WERI-Rb-1 (cell line): ENCODE measurements at regions not wholly inside any gene's neighbourhood (a gene's known extent, or its start where the extent isn't known, plus 50 kb on each side); places are given as distances from the start of the nearest gene placed in this dataset.

Experiments
- DNase-seq: peaks from one replicate; pipeline ENCODE4 v3.0.0-alpha.2; 2020
- H3K27ac ChIP-seq: fragments of 250-450 bp; sonication (Bioruptor Pico); 2 replicates; pipeline ENCODE4 v1.5.1; 2020; ENCODE audit warnings: mild to moderate bottlenecking, moderate library complexity
- H3K27me3 ChIP-seq: fragments of 250-450 bp; sonication (Bioruptor Pico); 2 replicates; pipeline ENCODE4 v1.5.1; 2021; ENCODE audit warnings: mild to moderate bottlenecking, low read depth, moderate library complexity; ENCODE audit not compliant: insufficient read depth, severe bottlenecking
- H3K36me3 ChIP-seq: fragments of 250-450 bp; sonication (Bioruptor Pico); 2 replicates; pipeline ENCODE4 v1.5.1; 2020; ENCODE audit warnings: mild to moderate bottlenecking, moderate library complexity
- H3K4me3 ChIP-seq: 2 replicates; pipeline ENCODE4 v1.5.1; 2011; ENCODE audit warnings: low read depth, mild to moderate bottlenecking, control low read depth, low read length
- H3K9me3 ChIP-seq: fragments of 250-450 bp; sonication (Bioruptor Pico); 2 replicates; pipeline ENCODE4 v1.5.1; 2021; ENCODE audit warnings: mild to moderate bottlenecking, moderate library complexity; ENCODE audit not compliant: severe bottlenecking
- TF ChIP-seq, protein P1 (sequence below): IDR thresholded peaks from 2 replicates; pipeline ENCODE4 v1.5.1; 2011; ENCODE audit warnings: low read depth, mild to moderate bottlenecking, control low read depth, inconsistent platforms, low read length

DNA sequence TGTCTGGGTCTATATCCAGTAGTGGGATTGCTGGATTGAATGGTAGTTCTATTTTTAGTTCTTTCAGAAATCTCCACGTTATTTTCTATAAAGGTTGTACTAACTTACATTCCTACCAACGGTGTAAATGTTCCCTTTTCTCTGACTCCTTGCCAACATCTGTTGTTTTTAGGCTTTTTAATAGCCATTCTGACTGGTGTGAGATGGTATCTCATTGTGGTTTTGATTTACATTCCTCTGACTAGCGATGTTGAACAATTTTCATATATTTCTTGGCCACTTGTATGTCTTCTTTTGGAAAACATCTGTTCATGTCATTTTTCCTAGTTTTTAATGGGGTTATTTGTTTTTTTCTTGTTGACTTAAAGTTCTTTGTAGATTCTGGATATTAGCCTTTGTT is 99.3 kb downstream of the BMP2 start:
- H3K36me3 ChIP-seq: no peaks in the 10 kb centered on the region
- H3K27ac ChIP-seq: no peak overlapping the region
- peaks cover 15% of the 10 kb centered on the region for H3K27me3 ChIP-seq
- no peaks in the 10 kb centered on the region for H3K9me3 ChIP-seq
- H3K4me3 ChIP-seq: no peak overlapping the region
- TF ChIP-seq, protein P1, sequence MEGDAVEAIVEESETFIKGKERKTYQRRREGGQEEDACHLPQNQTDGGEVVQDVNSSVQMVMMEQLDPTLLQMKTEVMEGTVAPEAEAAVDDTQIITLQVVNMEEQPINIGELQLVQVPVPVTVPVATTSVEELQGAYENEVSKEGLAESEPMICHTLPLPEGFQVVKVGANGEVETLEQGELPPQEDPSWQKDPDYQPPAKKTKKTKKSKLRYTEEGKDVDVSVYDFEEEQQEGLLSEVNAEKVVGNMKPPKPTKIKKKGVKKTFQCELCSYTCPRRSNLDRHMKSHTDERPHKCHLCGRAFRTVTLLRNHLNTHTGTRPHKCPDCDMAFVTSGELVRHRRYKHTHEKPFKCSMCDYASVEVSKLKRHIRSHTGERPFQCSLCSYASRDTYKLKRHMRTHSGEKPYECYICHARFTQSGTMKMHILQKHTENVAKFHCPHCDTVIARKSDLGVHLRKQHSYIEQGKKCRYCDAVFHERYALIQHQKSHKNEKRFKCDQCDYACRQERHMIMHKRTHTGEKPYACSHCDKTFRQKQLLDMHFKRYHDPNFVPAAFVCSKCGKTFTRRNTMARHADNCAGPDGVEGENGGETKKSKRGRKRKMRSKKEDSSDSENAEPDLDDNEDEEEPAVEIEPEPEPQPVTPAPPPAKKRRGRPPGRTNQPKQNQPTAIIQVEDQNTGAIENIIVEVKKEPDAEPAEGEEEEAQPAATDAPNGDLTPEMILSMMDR: no peak
- no peak for DNase-seq

DNA sequence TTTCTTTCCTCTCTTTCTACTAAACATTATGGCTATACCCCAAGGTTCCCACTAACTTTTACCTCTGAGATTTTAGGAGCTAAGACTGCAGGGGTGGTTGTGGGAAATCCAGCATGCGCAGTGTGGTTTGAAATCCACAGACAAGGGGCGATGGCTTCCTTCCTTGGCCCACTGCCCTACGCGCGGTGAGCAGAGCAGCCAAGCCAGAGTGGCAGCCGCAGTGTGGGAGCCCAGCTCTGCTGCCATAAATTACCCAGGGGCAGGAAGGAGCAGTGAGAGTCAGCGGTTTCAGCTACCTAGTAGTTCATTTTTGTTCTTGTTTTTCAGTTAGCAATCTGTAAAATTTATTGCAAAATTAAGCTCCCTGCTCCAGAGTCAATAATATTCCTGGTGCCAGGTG is 101.4 kb downstream of the BMP2 start:
- no peaks in the 10 kb centered on the region for H3K9me3 ChIP-seq
- no peak overlapping the region for H3K4me3 ChIP-seq
- no peak for DNase-seq
- no peaks in the 10 kb centered on the region for H3K36me3 ChIP-seq
- TF ChIP-seq, protein P1: no peak
- peaks cover 17% of the 10 kb centered on the region for H3K27me3 ChIP-seq
- H3K27ac ChIP-seq: no peak overlapping the region

DNA sequence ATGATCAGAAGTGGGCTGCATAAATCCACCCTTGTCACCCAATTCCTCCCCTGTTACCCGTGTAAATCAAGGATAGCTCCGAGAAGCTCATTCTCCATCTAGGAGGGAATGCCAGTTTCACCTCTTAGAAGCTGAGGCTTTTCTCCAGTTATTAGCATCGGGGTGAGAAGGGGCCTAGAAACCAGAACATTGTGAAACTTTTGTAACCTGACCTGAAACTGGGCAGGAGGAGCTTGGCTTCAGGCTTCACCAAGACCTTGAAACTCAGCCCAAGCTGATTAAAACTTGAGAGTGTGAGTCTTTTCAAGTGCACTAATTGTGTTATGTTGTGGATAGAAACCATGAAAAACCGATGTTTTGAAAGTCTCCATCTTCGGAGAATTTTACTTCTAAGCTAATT is 103.1 kb downstream of the BMP2 start:
- peaks cover 15% of the 10 kb centered on the region for H3K27me3 ChIP-seq
- no peaks in the 10 kb centered on the region for H3K9me3 ChIP-seq
- TF ChIP-seq, protein P1: no peak
- H3K27ac ChIP-seq: no peak overlapping the region
- no peak for DNase-seq
- no peak overlapping the region for H3K4me3 ChIP-seq
- no peaks in the 10 kb centered on the region for H3K36me3 ChIP-seq

- H3K36me3 ChIP-seq: no peaks in the 10 kb centered on the region
- H3K27ac ChIP-seq: no peak overlapping the region
- TF ChIP-seq, protein P1: no peak
- no peak for DNase-seq
- H3K9me3 ChIP-seq: no peaks in the 10 kb centered on the region
- peaks cover 5% of the 10 kb centered on the region for H3K27me3 ChIP-seq
- H3K4me3 ChIP-seq: no peak overlapping the region
Measured at GRCh38 chr20:6877633-6878032, 110.1 kb downstream of the BMP2 start.

DNA sequence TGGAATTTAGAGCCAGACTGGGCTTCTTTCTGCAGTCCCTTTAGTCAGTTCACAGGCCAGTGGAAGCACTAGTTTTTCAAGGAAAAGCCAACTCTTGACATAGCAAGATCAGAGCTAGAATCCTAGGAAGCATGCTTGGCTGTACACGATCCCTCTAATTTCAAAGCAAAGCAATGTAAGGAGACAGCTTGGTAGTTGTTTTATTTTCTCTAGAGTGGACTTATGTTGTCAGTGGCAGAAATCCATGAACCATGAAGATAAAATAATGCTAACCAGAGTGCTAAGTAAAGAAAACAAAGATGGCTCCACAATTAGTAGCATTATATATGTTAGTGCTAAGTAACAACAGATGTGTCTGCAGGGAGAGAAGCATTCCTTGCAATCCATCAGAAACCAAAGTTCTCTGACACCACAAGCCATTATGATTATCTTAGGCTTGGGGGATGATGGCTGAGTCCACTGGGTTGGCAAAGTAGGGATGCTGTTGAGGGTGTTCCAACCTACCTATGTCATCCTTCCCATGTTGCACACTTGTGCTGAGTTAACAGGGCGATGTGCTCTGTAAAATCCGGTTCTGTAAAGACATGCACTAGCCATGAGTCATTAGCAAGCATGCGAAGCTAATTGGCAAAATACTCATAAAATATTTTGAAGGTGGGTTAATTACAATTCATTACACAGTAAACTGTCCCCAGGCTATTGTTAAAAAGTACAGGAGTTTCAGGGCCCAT is 115.2 kb downstream of the BMP2 start:
- Histone ChIP-seq H3K4me3 (no peak overlapping the region), H3K9me3 (no peaks in the 10 kb centered on the region), H3K27ac (no peak overlapping the region), H3K36me3 (no peaks in the 10 kb centered on the region), H3K27me3 (peaks cover 1% of the 10 kb centered on the region)
- no peak for DNase-seq
- TF ChIP-seq, protein P1: no peak

- no peak overlapping the region for H3K27ac ChIP-seq
- no peak for DNase-seq
- no peaks in the 10 kb centered on the region for H3K36me3 ChIP-seq
- TF ChIP-seq, protein P1: no peak
- H3K4me3 ChIP-seq: no peak overlapping the region
- H3K27me3 ChIP-seq: no peaks in the 10 kb centered on the region
- no peaks in the 10 kb centered on the region for H3K9me3 ChIP-seq
Measured at GRCh38 chr20:6884114-6884513, 116.6 kb downstream of the BMP2 start.
